ENCODE measurements at regions not wholly inside any gene's neighbourhood (a gene's known extent, or its start where the extent isn't known, plus 50 kb on each side); places are given as distances from the start of the nearest gene placed in this dataset.

DNA sequence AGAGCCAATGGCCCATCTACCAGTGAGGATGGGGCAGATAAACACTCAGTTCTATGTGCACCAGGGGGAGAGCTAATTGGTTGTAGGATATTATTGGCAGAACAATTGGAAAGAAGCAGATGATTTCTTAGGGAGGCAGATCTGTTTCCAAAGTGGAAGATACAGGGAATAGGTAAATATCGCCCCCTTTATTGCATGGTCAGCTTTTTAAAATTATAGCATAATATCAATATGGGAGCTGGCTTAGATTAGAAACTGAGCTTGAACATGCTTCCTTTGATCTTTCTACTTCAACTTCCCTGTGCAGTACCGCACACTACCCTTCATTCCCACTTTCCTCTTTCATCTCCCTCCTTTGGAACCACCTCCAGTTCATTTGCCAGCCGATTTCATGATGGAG lies 64.0 kb upstream of the PLXNA2 start:
- peaks cover 3% of the 10 kb centered on the region for H3K27me3 Mint-ChIP-seq
- no peaks in the 10 kb centered on the region for H3K9me3 Mint-ChIP-seq
- TF ChIP-seq, protein P1, sequence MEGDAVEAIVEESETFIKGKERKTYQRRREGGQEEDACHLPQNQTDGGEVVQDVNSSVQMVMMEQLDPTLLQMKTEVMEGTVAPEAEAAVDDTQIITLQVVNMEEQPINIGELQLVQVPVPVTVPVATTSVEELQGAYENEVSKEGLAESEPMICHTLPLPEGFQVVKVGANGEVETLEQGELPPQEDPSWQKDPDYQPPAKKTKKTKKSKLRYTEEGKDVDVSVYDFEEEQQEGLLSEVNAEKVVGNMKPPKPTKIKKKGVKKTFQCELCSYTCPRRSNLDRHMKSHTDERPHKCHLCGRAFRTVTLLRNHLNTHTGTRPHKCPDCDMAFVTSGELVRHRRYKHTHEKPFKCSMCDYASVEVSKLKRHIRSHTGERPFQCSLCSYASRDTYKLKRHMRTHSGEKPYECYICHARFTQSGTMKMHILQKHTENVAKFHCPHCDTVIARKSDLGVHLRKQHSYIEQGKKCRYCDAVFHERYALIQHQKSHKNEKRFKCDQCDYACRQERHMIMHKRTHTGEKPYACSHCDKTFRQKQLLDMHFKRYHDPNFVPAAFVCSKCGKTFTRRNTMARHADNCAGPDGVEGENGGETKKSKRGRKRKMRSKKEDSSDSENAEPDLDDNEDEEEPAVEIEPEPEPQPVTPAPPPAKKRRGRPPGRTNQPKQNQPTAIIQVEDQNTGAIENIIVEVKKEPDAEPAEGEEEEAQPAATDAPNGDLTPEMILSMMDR (IDR thresholded peaks at IDR 0.05): no peak
- H3K4me1 Mint-ChIP-seq (ENCODE audit: low read depth): no peaks in the 10 kb centered on the region
- ChIA-PET POLR2A (no interaction called here), CTCF (no interaction called here)
- H3K36me3 Mint-ChIP-seq (ENCODE audit: low read depth): no peaks in the 10 kb centered on the region
- H3K4me3 Mint-ChIP-seq: no peak overlapping the region
- DNase-seq (no peak), ATAC-seq (no peak)
- no peak overlapping the region for H3K27ac Mint-ChIP-seq
- intact Hi-C loops (cut with micrococcal nuclease): no loop called here

DNA sequence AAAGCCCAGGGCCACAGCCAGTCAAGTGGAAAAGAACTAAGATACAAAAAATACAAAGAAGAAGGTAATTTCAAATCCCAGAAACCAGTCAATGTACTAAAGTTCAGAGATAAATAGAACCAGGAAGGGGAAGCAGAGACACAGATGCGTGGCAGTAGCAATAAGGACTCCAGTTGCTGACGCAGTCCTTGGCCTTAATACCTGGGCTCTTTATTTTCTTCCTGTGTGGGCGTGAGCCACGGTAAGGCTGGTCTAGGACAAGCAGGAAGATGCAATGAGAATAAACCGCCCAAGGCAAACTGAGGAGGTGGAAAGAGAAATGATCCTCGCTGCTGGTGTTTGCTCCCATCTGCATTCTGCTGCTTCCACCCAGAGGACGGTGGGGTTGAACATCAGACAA lies 65.6 kb upstream of the PLXNA2 start:
- H3K9me3 Mint-ChIP-seq: no peaks in the 10 kb centered on the region
- H3K36me3 Mint-ChIP-seq (ENCODE audit: low read depth): no peaks in the 10 kb centered on the region
- ChIA-PET POLR2A (no interaction called here), CTCF (no interaction called here)
- DNase-seq: no peak
- no peak for ATAC-seq
- no peaks in the 10 kb centered on the region for H3K4me1 Mint-ChIP-seq (ENCODE audit: low read depth)
- peaks cover 3% of the 10 kb centered on the region for H3K27me3 Mint-ChIP-seq
- intact Hi-C loops (cut with micrococcal nuclease): no loop called here
- no peak overlapping the region for H3K4me3 Mint-ChIP-seq
- H3K27ac Mint-ChIP-seq: no peak overlapping the region
- TF ChIP-seq, protein P1 (IDR thresholded peaks at IDR 0.05): no peak

DNA sequence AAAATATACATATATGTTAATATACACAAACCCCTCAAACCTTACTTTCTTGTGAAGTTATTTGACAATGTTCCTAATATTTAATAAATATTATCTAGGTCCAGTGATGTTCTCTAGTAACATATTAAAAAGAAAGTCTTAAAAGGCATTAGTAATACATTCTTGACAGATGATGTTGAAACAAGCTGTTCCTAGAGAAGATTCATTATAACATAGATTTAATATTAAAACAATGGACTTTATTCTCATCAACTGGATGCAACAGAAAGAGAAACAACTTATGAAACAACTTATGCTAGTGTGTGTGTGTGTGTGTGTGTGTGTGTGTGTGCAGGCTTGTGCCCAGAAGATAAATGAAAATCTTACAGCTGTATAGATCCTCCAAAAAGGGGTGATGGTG lies 68.5 kb upstream of the PLXNA2 start:
- intact Hi-C loops (cut with micrococcal nuclease): no loop called here
- Mint-ChIP-seq H3K9me3 (no peaks in the 10 kb centered on the region), H3K27ac (no peak overlapping the region), H3K4me1 (ENCODE audit: low read depth) (no peaks in the 10 kb centered on the region), H3K36me3 (ENCODE audit: low read depth) (no peaks in the 10 kb centered on the region), H3K27me3 (peaks cover 5% of the 10 kb centered on the region), H3K4me3 (no peak overlapping the region)
- POLR2A ChIA-PET: no interaction called here
- CTCF ChIA-PET: no interaction called here
- no peak for ATAC-seq
- TF ChIP-seq, protein P1 (IDR thresholded peaks at IDR 0.05): no peak
- DNase-seq: no peak

DNA sequence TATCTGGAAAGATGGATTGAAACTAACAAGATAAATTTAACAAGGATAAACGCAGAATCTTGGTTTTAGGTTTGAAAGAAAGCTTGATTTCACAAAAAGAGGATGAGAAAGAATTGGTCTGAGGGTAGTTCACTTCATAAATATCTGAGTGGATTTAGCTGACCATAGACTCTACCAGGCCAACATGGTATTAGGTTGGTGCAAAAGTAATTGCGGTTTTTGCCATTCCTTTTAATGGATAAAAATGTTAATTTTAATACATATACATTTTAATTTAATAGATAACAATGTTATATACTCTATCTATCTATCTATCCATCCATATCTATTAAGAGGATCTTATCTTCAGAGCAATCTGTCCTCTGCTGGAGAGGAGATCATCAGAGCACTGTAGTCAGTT lies 70.2 kb upstream of the PLXNA2 start:
- CTCF ChIA-PET: no interaction called here
- no peaks in the 10 kb centered on the region for H3K4me1 Mint-ChIP-seq (ENCODE audit: low read depth)
- no peak overlapping the region for H3K27ac Mint-ChIP-seq
- H3K9me3 Mint-ChIP-seq: no peaks in the 10 kb centered on the region
- DNase-seq: no peak
- TF ChIP-seq, protein P1 (IDR thresholded peaks at IDR 0.05): no peak
- POLR2A ChIA-PET: no interaction called here
- H3K27me3 Mint-ChIP-seq: peaks cover 8% of the 10 kb centered on the region
- intact Hi-C loops (cut with micrococcal nuclease): no loop called here
- H3K4me3 Mint-ChIP-seq: no peak overlapping the region
- H3K36me3 Mint-ChIP-seq (ENCODE audit: low read depth): no peaks in the 10 kb centered on the region
- ATAC-seq: no peak

DNA sequence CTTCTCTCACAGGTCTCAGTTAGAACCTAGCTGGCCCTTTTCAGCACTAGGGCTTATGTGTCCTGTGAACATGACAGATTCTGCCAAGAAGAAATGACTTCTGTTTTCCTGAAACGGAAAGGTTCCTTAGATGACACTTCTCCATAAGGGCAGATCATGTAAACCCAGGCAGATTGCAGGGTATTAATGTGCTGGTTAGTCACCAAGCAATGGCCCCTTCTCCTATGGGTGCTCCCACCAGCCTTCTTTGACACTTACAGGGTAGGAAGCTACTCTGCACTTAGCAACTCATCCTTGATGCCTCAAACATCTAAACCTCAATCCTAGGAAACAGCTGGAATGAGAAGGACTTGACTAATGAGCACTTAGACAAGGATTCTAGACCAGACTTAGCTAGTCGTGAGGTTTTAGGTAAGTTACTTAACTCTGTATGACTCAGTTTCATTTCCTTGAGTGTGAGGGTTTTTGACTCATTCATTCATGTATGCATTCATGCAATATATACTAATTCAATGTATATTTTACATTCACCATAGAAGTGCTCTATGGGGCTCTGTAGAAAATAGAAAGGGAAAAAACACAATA lies 74.1 kb upstream of the PLXNA2 start:
- Mint-ChIP-seq H3K36me3 (ENCODE audit: low read depth) (no peaks in the 10 kb centered on the region), H3K9me3 (no peaks in the 10 kb centered on the region), H3K4me1 (ENCODE audit: low read depth) (no peaks in the 10 kb centered on the region), H3K4me3 (no peak overlapping the region), H3K27me3 (peaks cover 8% of the 10 kb centered on the region), H3K27ac (no peak overlapping the region)
- CTCF ChIA-PET: no interaction called here
- POLR2A ChIA-PET: interaction anchor here (0.7 kb wide), 1 partner anchor 17 kb away, joined by 4 read pairs; no protein-coding TSS in a partner anchor
- TF ChIP-seq, protein P1 (IDR thresholded peaks at IDR 0.05): no peak
- DNase-seq: no peak
- intact Hi-C loops (cut with micrococcal nuclease): no loop called here
- ATAC-seq: no peak
